ENCODE measurements at regions not wholly inside any gene's neighbourhood (a gene's known extent, or its start where the extent isn't known, plus 50 kb on each side); places are given as distances from the start of the nearest gene placed in this dataset.

- Histone ChIP-seq H3K27ac (ENCODE audit: low read depth, low read length) (no peak overlapping the region), H3K4me3 (replicated peaks in 1 of 2; ENCODE audit: low read depth in 1 of 2, low read length in 2 of 2) (no peak overlapping the region), H3K27me3 (ENCODE audit: insufficient read depth, low read length) (no peaks in the 10 kb centered on the region), H3K79me2 (ENCODE audit: insufficient read depth, low read length) (no peaks in the 10 kb centered on the region), H3K36me3 (ENCODE audit: control insufficient read depth in 1 of 2, insufficient read depth in 2 of 2, low read length in 2 of 2) (no peaks in the 10 kb centered on the region), H3K4me2 (ENCODE audit: low read length) (no peak overlapping the region), H3K9me3 (ENCODE audit: control insufficient read depth in 1 of 2, insufficient read depth in 1 of 2, low read depth in 1 of 2, low read length in 2 of 2) (no peaks in the 10 kb centered on the region), H3K9me2 (ENCODE audit: insufficient read depth) (no peaks in the 10 kb centered on the region), H3K4me1 (ENCODE audit: control insufficient read depth in 1 of 2, insufficient read depth in 2 of 2, low read length in 2 of 2) (no peaks in the 10 kb centered on the region), H2AFZ (ENCODE audit: low read depth, low read length, poor library complexity, severe bottlenecking) (no peak overlapping the region), H3K9ac (ENCODE audit: low read length) (no peak overlapping the region), H4K20me1 (ENCODE audit: insufficient read depth) (no peaks in the 10 kb centered on the region)
- BruUV-seq (replicated peaks): no TSS peak
- DNase-seq (ENCODE audit: low read depth, low spot score) (no peak), ATAC-seq (no peak)
- ChIA-PET RAD21 (ENCODE audit: low non-redundant PET in 1 of 2, low total read pairs in 2 of 2, uncharacterized antibody in 2 of 2, unreplicated experiment in 2 of 2) (no interaction called here), CTCF (no interaction called here), POLR2A (no interaction called here)
- TF ChIP-seq TCF7L2 (IDR thresholded peaks at IDR 0.05; ENCODE audit: borderline replicate concordance, extremely low read depth, insufficient read depth, insufficient read length): no peak
- no peak for TF ChIP-seq ELF1 (IDR thresholded peaks at IDR 0.05; ENCODE audit: borderline replicate concordance, low read depth)
- no peak for TF ChIP-seq RAD21 (IDR thresholded peaks at IDR 0.05; ENCODE audit: low read depth)
- TF ChIP-seq, protein P1, sequence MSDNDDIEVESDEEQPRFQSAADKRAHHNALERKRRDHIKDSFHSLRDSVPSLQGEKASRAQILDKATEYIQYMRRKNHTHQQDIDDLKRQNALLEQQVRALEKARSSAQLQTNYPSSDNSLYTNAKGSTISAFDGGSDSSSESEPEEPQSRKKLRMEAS (IDR thresholded peaks at IDR 0.05): no peak
- no peak for TF ChIP-seq ZFX (IDR thresholded peaks at IDR 0.05)
- TF ChIP-seq ZNF274 (IDR thresholded peaks at IDR 0.05; ENCODE audit: low read depth, low read length): no peak
- no peak for TF ChIP-seq SRF (IDR thresholded peaks at IDR 0.05; ENCODE audit: low read depth)
- TF ChIP-seq POLR2A (IDR thresholded peaks at IDR 0.05; ENCODE audit: borderline replicate concordance, extremely low read depth, insufficient read depth, insufficient read length): no peak
- no peak for TF ChIP-seq SIN3A (IDR thresholded peaks at IDR 0.05; ENCODE audit: low read depth)
- TF ChIP-seq, protein P2, sequence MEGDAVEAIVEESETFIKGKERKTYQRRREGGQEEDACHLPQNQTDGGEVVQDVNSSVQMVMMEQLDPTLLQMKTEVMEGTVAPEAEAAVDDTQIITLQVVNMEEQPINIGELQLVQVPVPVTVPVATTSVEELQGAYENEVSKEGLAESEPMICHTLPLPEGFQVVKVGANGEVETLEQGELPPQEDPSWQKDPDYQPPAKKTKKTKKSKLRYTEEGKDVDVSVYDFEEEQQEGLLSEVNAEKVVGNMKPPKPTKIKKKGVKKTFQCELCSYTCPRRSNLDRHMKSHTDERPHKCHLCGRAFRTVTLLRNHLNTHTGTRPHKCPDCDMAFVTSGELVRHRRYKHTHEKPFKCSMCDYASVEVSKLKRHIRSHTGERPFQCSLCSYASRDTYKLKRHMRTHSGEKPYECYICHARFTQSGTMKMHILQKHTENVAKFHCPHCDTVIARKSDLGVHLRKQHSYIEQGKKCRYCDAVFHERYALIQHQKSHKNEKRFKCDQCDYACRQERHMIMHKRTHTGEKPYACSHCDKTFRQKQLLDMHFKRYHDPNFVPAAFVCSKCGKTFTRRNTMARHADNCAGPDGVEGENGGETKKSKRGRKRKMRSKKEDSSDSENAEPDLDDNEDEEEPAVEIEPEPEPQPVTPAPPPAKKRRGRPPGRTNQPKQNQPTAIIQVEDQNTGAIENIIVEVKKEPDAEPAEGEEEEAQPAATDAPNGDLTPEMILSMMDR (IDR thresholded peaks at IDR 0.05 in 2 of 3, conservative IDR thresholded peaks at IDR 0.05 in 1 of 3; ENCODE audit: borderline replicate concordance in 1 of 3, insufficient read depth in 1 of 3, low read depth in 2 of 3, low read length in 2 of 3): no peak
- TF ChIP-seq, protein P3, sequence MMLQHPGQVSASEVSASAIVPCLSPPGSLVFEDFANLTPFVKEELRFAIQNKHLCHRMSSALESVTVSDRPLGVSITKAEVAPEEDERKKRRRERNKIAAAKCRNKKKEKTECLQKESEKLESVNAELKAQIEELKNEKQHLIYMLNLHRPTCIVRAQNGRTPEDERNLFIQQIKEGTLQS (IDR thresholded peaks at IDR 0.05): no peak
- no peak for TF ChIP-seq SP1 (IDR thresholded peaks at IDR 0.05; ENCODE audit: low read depth)
- no peak for TF ChIP-seq CBX3 (IDR thresholded peaks at IDR 0.05; ENCODE audit: low read depth)
- TF ChIP-seq, protein P4, sequence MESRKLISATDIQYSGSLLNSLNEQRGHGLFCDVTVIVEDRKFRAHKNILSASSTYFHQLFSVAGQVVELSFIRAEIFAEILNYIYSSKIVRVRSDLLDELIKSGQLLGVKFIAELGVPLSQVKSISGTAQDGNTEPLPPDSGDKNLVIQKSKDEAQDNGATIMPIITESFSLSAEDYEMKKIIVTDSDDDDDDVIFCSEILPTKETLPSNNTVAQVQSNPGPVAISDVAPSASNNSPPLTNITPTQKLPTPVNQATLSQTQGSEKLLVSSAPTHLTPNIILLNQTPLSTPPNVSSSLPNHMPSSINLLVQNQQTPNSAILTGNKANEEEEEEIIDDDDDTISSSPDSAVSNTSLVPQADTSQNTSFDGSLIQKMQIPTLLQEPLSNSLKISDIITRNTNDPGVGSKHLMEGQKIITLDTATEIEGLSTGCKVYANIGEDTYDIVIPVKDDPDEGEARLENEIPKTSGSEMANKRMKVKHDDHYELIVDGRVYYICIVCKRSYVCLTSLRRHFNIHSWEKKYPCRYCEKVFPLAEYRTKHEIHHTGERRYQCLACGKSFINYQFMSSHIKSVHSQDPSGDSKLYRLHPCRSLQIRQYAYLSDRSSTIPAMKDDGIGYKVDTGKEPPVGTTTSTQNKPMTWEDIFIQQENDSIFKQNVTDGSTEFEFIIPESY (IDR thresholded peaks at IDR 0.05; ENCODE audit: extremely low read depth, insufficient replicate concordance, low read length): no peak
- intact Hi-C loops (cut with micrococcal nuclease): no loop called here
These were observed 463.5 kb downstream of the QKI start for GRCh38 chr6:163877877-163878639.
